ENCODE measurements at regions not wholly inside any gene's neighbourhood (a gene's known extent, or its start where the extent isn't known, plus 50 kb on each side); places are given as distances from the start of the nearest gene placed in this dataset.

DNA sequence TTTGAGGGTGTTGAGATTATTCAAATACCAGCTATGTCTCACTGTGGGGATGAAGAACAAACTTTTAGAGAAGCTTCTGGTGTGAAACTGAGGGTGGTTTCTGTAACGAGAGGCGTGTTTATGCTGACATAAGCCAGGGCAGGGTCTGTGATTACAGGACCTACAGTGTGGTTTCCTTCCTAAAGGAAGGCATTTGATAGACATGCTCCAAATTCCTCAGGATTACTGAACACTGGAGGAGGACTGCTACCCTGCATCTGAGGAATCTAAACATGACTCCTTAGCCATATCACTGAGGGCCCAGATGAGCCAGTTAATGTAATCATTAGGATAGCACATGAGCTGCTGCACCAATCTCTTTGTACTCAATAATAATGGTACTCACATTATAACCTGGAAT lies 328.4 kb upstream of the UMPS start:
- H3K9me3 ChIP-seq: no peaks in the 10 kb centered on the region
- no peaks in the 10 kb centered on the region for H3K36me3 ChIP-seq
- intact Hi-C loops (cut with DNase I; ENCODE audit: low total_unique reads): no loop called here
- H3K4me3 ChIP-seq: no peak overlapping the region
- H3K4me1 ChIP-seq: no peaks in the 10 kb centered on the region
- DNase-seq (ENCODE audit: low spot score in 2 of 2): no peak
- TF ChIP-seq, protein P1, sequence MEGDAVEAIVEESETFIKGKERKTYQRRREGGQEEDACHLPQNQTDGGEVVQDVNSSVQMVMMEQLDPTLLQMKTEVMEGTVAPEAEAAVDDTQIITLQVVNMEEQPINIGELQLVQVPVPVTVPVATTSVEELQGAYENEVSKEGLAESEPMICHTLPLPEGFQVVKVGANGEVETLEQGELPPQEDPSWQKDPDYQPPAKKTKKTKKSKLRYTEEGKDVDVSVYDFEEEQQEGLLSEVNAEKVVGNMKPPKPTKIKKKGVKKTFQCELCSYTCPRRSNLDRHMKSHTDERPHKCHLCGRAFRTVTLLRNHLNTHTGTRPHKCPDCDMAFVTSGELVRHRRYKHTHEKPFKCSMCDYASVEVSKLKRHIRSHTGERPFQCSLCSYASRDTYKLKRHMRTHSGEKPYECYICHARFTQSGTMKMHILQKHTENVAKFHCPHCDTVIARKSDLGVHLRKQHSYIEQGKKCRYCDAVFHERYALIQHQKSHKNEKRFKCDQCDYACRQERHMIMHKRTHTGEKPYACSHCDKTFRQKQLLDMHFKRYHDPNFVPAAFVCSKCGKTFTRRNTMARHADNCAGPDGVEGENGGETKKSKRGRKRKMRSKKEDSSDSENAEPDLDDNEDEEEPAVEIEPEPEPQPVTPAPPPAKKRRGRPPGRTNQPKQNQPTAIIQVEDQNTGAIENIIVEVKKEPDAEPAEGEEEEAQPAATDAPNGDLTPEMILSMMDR (IDR thresholded peaks at IDR 0.05): no peak
- TF ChIP-seq POLR2A (IDR thresholded peaks at IDR 0.05) (no peak), POLR2AphosphoS5 (IDR thresholded peaks at IDR 0.05) (no peak)
- no peak overlapping the region for H3K27ac ChIP-seq
- no peaks in the 10 kb centered on the region for H3K27me3 ChIP-seq

DNA sequence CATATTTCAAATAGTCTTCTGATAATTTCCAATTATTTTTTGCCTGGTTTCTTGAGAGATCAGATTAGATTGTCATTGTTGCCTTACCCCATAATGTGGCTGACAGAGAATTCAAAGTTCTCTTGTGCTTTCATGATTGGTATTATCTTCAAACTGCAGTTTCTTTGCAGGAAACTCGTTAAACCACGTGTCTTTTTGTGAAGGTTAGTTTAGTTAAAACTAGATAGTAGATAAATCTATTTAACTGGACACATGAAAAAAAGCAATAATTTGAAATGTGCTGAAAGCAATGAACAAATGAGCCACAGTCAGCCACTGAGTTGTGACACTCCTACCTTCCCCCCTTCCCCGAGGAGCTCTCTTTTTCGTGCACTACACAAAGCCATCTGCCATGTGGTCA lies 327.5 kb upstream of the UMPS start:
- H3K36me3 ChIP-seq: no peaks in the 10 kb centered on the region
- no peak overlapping the region for H3K4me3 ChIP-seq
- no peak for DNase-seq (ENCODE audit: low spot score in 2 of 2)
- intact Hi-C loops (cut with DNase I; ENCODE audit: low total_unique reads): no loop called here
- H3K27ac ChIP-seq: no peak overlapping the region
- no peaks in the 10 kb centered on the region for H3K27me3 ChIP-seq
- TF ChIP-seq, protein P1 (IDR thresholded peaks at IDR 0.05): no peak
- TF ChIP-seq POLR2A (IDR thresholded peaks at IDR 0.05) (no peak), POLR2AphosphoS5 (IDR thresholded peaks at IDR 0.05) (no peak)
- no peaks in the 10 kb centered on the region for H3K4me1 ChIP-seq
- no peaks in the 10 kb centered on the region for H3K9me3 ChIP-seq

DNA sequence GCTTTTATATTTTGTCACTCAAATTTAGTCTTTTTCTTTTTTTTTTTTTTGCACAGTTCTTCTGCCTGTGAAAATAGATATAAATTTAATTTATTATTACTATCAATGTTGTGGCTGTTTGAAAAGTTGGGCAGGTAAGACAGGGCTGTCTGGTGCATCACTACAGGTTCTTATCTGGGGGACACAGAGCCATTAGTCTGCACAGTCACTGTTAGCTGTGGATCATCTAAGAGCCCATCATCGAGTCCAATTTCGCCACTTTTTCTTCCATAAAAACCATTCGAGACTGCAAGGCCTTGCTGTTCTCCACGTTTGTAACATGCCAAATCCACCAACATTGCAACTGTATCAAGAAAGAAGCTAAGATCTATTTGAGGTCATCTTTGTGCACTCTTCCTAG lies 325.6 kb upstream of the UMPS start:
- intact Hi-C loops (cut with DNase I; ENCODE audit: low total_unique reads): no loop called here

GRCh38 chr3:124407260-124407659 lies 323.0 kb upstream of the UMPS start:
- Histone ChIP-seq H3K4me1 (no peaks in the 10 kb centered on the region), H3K27ac (no peak overlapping the region), H3K36me3 (no peaks in the 10 kb centered on the region), H3K9me3 (no peaks in the 10 kb centered on the region), H3K27me3 (no peaks in the 10 kb centered on the region), H3K4me3 (no peak overlapping the region)
- intact Hi-C loops (cut with DNase I; ENCODE audit: low total_unique reads): no loop called here
- no peak for DNase-seq (ENCODE audit: low spot score in 2 of 2)
- TF ChIP-seq POLR2A (IDR thresholded peaks at IDR 0.05) (no peak), POLR2AphosphoS5 (IDR thresholded peaks at IDR 0.05) (no peak)
- TF ChIP-seq, protein P1 (IDR thresholded peaks at IDR 0.05): no peak

More for the DNA sequence above, 325.6 kb upstream of the UMPS start:
- no peaks in the 10 kb centered on the region for H3K36me3 ChIP-seq
- no peak overlapping the region for H3K4me3 ChIP-seq
- no peaks in the 10 kb centered on the region for H3K9me3 ChIP-seq
- H3K4me1 ChIP-seq: no peaks in the 10 kb centered on the region
- H3K27ac ChIP-seq: no peak overlapping the region
- no peaks in the 10 kb centered on the region for H3K27me3 ChIP-seq
- DNase-seq (ENCODE audit: low spot score in 2 of 2): no peak
- TF ChIP-seq, protein P1 (IDR thresholded peaks at IDR 0.05): no peak
- TF ChIP-seq POLR2AphosphoS5 (IDR thresholded peaks at IDR 0.05) (no peak), POLR2A (IDR thresholded peaks at IDR 0.05) (no peak)

DNA sequence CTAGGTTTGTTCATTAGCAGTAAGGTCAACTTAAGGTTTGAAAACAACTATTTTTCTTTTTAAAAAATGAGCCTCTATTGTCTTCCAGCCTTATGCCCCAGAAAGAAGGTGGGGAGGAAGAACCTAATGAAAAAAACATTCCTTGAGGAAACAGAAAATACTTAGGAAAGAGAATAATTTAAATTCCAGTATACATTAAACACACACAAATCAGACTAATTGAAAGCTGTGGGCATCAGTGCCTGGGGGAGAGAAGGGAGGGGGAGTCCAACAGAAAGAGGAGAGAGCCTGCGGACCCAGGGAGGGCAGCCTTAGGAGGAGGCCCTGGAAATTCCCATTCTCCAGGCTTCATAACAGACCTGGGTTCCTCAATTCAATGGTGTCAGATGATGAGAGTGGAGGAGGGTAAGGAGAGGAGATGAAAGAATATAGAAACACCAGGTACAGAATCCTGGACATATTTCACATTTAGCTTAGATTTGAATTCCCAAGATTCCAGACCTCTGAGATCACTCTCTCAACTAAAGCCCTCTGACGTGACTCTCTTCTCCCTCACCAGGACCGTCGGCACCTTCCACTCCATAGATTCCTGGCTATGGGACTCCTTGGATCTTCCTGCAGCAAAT lies 320.5 kb upstream of the UMPS start:
- Histone ChIP-seq H3K4me1 (no peaks in the 10 kb centered on the region), H3K4me3 (no peak overlapping the region), H3K9me3 (no peaks in the 10 kb centered on the region), H3K27ac (no peak overlapping the region), H3K36me3 (no peaks in the 10 kb centered on the region), H3K27me3 (no peaks in the 10 kb centered on the region)
- intact Hi-C loops (cut with DNase I; ENCODE audit: low total_unique reads): no loop called here
- TF ChIP-seq, protein P1 (IDR thresholded peaks at IDR 0.05): no peak
- no peak for TF ChIP-seq POLR2AphosphoS5 (IDR thresholded peaks at IDR 0.05)
- no peak for TF ChIP-seq POLR2A (IDR thresholded peaks at IDR 0.05)
- no peak for DNase-seq (ENCODE audit: low spot score in 2 of 2)
